MM.1S (cell line): ENCODE measurements at regions not wholly inside any gene's neighbourhood (a gene's known extent, or its start where the extent isn't known, plus 50 kb on each side); places are given as distances from the start of the nearest gene placed in this dataset.

ENCODE experiments used
- EZH2 ChIP-seq: fragments of 300-600 bp; sonication (generic); optimal IDR thresholded peaks from 2 replicates; pipeline ENCODE3; 2017; ENCODE audit warnings: low read depth, mild to moderate bottlenecking, antibody characterized with exemption, low read length, mixed read lengths
- EZH2phosphoT487 ChIP-seq: fragments of 300-600 bp; sonication (generic); IDR thresholded peaks from 2 replicates; pipeline ENCODE4 v1.6.1; 2018; ENCODE audit warnings: antibody characterized with exemption, low read length
- TF ChIP-seq, protein P1 (sequence below): fragments of 300-600 bp; sonication (generic); IDR thresholded peaks from 2 replicates; pipeline ENCODE4 v1.5.1; 2016; ENCODE audit warnings: antibody characterized with exemption, low read length, mixed read lengths

DNA sequence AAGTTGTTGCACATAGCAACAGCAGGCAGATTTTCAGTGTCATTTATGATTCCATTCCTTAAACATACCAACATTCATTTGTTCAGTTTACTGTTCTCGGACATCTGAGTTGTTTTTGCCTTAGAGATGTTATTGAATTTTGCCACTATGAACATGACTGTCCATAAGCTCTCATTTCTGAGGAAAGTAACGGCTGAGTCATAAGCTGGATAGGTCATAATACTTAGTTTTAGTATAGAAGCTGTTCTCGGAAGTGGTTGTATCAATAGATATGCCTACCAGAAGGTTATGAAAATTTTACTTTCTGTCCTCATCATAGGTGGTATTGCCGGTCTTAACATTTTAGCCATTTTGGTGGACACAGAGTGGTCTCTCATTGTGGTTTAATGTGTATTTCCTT, 157.1 kb upstream of the CLNK start:
- TF ChIP-seq, protein P1, sequence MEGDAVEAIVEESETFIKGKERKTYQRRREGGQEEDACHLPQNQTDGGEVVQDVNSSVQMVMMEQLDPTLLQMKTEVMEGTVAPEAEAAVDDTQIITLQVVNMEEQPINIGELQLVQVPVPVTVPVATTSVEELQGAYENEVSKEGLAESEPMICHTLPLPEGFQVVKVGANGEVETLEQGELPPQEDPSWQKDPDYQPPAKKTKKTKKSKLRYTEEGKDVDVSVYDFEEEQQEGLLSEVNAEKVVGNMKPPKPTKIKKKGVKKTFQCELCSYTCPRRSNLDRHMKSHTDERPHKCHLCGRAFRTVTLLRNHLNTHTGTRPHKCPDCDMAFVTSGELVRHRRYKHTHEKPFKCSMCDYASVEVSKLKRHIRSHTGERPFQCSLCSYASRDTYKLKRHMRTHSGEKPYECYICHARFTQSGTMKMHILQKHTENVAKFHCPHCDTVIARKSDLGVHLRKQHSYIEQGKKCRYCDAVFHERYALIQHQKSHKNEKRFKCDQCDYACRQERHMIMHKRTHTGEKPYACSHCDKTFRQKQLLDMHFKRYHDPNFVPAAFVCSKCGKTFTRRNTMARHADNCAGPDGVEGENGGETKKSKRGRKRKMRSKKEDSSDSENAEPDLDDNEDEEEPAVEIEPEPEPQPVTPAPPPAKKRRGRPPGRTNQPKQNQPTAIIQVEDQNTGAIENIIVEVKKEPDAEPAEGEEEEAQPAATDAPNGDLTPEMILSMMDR, result no peak
- TF ChIP-seq EZH2 (no peak), EZH2phosphoT487 (no peak)
